Mammary epithelial cell (primary cell): ENCODE measurements at regions not wholly inside any gene's neighbourhood (a gene's known extent, or its start where the extent isn't known, plus 50 kb on each side); places are given as distances from the start of the nearest gene placed in this dataset.

Experiments used
- EZH2 ChIP-seq: IDR thresholded peaks from 2 replicates; pipeline ENCODE4 v1.6.1; 2012; ENCODE audit warnings: low read length, inconsistent platforms, borderline replicate concordance
- TF ChIP-seq, protein P1 (sequence below), 2 donors: IDR thresholded peaks in 1 of 2; conservative IDR thresholded peaks in 1 of 2; 2 replicates each; pipeline ENCODE4 v1.5.1; 2011 to 2012; ENCODE audit warnings: inconsistent platforms in 2 of 2, low read length in 2 of 2, mild to moderate bottlenecking in 2 of 2, control low read depth in 1 of 2, low read depth in 1 of 2; ENCODE audit not compliant: insufficient read depth in 1 of 2; ENCODE audit errors: extremely low read depth in 1 of 2

- TF ChIP-seq, protein P1, sequence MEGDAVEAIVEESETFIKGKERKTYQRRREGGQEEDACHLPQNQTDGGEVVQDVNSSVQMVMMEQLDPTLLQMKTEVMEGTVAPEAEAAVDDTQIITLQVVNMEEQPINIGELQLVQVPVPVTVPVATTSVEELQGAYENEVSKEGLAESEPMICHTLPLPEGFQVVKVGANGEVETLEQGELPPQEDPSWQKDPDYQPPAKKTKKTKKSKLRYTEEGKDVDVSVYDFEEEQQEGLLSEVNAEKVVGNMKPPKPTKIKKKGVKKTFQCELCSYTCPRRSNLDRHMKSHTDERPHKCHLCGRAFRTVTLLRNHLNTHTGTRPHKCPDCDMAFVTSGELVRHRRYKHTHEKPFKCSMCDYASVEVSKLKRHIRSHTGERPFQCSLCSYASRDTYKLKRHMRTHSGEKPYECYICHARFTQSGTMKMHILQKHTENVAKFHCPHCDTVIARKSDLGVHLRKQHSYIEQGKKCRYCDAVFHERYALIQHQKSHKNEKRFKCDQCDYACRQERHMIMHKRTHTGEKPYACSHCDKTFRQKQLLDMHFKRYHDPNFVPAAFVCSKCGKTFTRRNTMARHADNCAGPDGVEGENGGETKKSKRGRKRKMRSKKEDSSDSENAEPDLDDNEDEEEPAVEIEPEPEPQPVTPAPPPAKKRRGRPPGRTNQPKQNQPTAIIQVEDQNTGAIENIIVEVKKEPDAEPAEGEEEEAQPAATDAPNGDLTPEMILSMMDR (conservative IDR thresholded peaks at IDR 0.05 in 1 of 2, IDR thresholded peaks at IDR 0.05 in 1 of 2; ENCODE audit: extremely low read depth in 1 of 2, insufficient read depth in 1 of 2, low read depth in 1 of 2, low read length in 2 of 2), result no peak
- TF ChIP-seq EZH2, result no peak
These were observed 222.7 kb upstream of the FOXN3 start for GRCh38 chr14:89639687-89640086.
